CD4-positive, alpha-beta T cell treated with Interleukin-15 for 1 hour (primary cell): ENCODE measurements at regions not wholly inside any gene's neighbourhood (a gene's known extent, or its start where the extent isn't known, plus 50 kb on each side); places are given as distances from the start of the nearest gene placed in this dataset.
A peak's percentile ranks its signal among the peaks of the same experiment; 100 is the strongest.
"Not testable (repeated sequence)": the region's sequence is repeated elsewhere in the genome, so short reads cannot be mapped to it uniquely, and the experiment has no call there.

Experiments used
- DNase-seq: peaks from one replicate; pipeline ENCODE4 v3.0.0-alpha.2; 2020

- DNase-seq: no peak
Measured at GRCh38 chrX:150167482-150168324, 195.4 kb upstream of the MAMLD1 start.

GRCh38 chrX:150182161-150182560, 181.0 kb upstream of the MAMLD1 start:
- DNase-seq: no peak

GRCh38 chrX:150184491-150184890, 178.6 kb upstream of the MAMLD1 start:
- DNase-seq: no peak

- DNase-seq: no peak
Measured at GRCh38 chrX:150185766-150186165, 177.4 kb upstream of the MAMLD1 start.

- DNase-seq: no peak
Measured at GRCh38 chrX:150192816-150193215, 170.3 kb upstream of the MAMLD1 start.

GRCh38 chrX:150196285-150196684, 166.8 kb upstream of the MAMLD1 start:
- no peak for DNase-seq

GRCh38 chrX:150197388-150197787, 165.7 kb upstream of the MAMLD1 start:
- DNase-seq: no peak

- DNase-seq: no peak
Measured at GRCh38 chrX:150198776-150199175, 164.3 kb upstream of the MAMLD1 start.

- DNase-seq: no peak
Measured at GRCh38 chrX:150199181-150199580, 163.9 kb upstream of the MAMLD1 start.

GRCh38 chrX:150199803-150200202, 163.3 kb upstream of the MAMLD1 start:
- no peak for DNase-seq

- DNase-seq: no peak
Measured at GRCh38 chrX:150200361-150200760, 162.8 kb upstream of the MAMLD1 start.

GRCh38 chrX:150200820-150201287, 162.3 kb upstream of the MAMLD1 start:
- DNase-seq: peak; percentile 77

GRCh38 chrX:150201391-150201790, 161.7 kb upstream of the MAMLD1 start:
- no peak for DNase-seq

GRCh38 chrX:150201841-150202240, 161.3 kb upstream of the MAMLD1 start:
- DNase-seq: no peak

- peak; percentile 31 for DNase-seq
Measured at GRCh38 chrX:150202641-150203247, 160.4 kb upstream of the MAMLD1 start.

- no peak for DNase-seq
Measured at GRCh38 chrX:150203248-150203645, 159.9 kb upstream of the MAMLD1 start.

GRCh38 chrX:150205011-150205410, 158.1 kb upstream of the MAMLD1 start:
- no peak for DNase-seq

- no peak for DNase-seq
Measured at GRCh38 chrX:150207733-150208132, 155.4 kb upstream of the MAMLD1 start.

- no peak for DNase-seq
Measured at GRCh38 chrX:150211988-150212387, 151.1 kb upstream of the MAMLD1 start.

GRCh38 chrX:150212672-150213480, 150.2 kb upstream of the MAMLD1 start:
- DNase-seq: no peak

- DNase-seq: no peak
Measured at GRCh38 chrX:150213481-150214030, 149.6 kb upstream of the MAMLD1 start.

GRCh38 chrX:150216000-150216399, 147.1 kb upstream of the MAMLD1 start:
- not testable (repeated sequence) for DNase-seq

GRCh38 chrX:150216716-150217115, 146.4 kb upstream of the MAMLD1 start:
- no peak for DNase-seq
